PC-9 (cell line): ENCODE measurements at regions not wholly inside any gene's neighbourhood (a gene's known extent, or its start where the extent isn't known, plus 50 kb on each side); places are given as distances from the start of the nearest gene placed in this dataset.

Experiments
- BruUV-seq: library from RNA; stranded (reverse); fragments of 400-500 nt; replicated peaks from 2 replicates; lab custom pipeline; 2021; lab: Mats Ljungman, UMichigan
- CTCF ChIA-PET: fragments of 300-600 bp; sonication (Branson Sonifier 250); formaldehyde crosslinking; loops from one replicate; lab custom pipeline; 2022; ENCODE audit warnings: antibody characterized with exemption; lab: Charles Lee
- POLR2A ChIA-PET: fragments of 300-600 bp; sonication (Branson Sonifier 250); formaldehyde crosslinking; loops from one replicate; lab custom pipeline; 2022; ENCODE audit warnings: antibody characterized with exemption; ENCODE audit not compliant: unreplicated experiment; lab: Charles Lee
- DNase-seq, 2 experiments: peaks; one replicate each; pipeline versions ENCODE4 v3.0.0 to v3.0.0-alpha.2; 2015 to 2022; ENCODE audit warnings: mixed read lengths in 1 of 2
- H2AFZ ChIP-seq: fragments of 200-600 bp; sonication (generic); 2 replicates; pipeline ENCODE4 v1.8.1; 2017; ENCODE audit warnings: antibody characterized with exemption
- H3F3A ChIP-seq: fragments of 200-600 bp; sonication (generic); 2 replicates; pipeline ENCODE4 v1.8.1; 2017; ENCODE audit warnings: antibody characterized with exemption, mild to moderate bottlenecking, low read depth; ENCODE audit not compliant: insufficient read depth
- H3K27ac ChIP-seq: fragments of 200-600 bp; sonication (generic); 2 replicates; pipeline ENCODE4 v1.6.1; 2016; ENCODE audit warnings: mixed run types
- H3K27me3 ChIP-seq: fragments of 200-600 bp; sonication (generic); 2 replicates; pipeline ENCODE4 v1.6.1; 2016; ENCODE audit warnings: low read depth, mixed run types; ENCODE audit not compliant: insufficient read depth
- H3K36me3 ChIP-seq: fragments of 200-600 bp; sonication (generic); 2 replicates; pipeline ENCODE4 v1.6.1; 2016; ENCODE audit warnings: low read depth, mixed run types
- H3K4me1 ChIP-seq: fragments of 200-600 bp; sonication (generic); replicated peaks from 2 replicates; pipeline ENCODE4 v1.6.1; 2016; ENCODE audit warnings: mixed run types; ENCODE audit not compliant: insufficient read depth
- H3K4me2 ChIP-seq: fragments of 200-600 bp; sonication (generic); 2 replicates; pipeline ENCODE4 v1.6.1; 2017; ENCODE audit warnings: mixed run types
- H3K4me3 ChIP-seq: fragments of 200-600 bp; sonication (generic); 2 replicates; pipeline ENCODE4 v1.6.1; 2016; ENCODE audit warnings: mixed run types
- H3K79me2 ChIP-seq: fragments of 200-600 bp; sonication (generic); 2 replicates; pipeline ENCODE4 v1.6.1; 2017; ENCODE audit warnings: low read depth, mixed run types
- H3K9me2 ChIP-seq: fragments of 200-600 bp; sonication (generic); 2 replicates; pipeline ENCODE4 v1.8.1; 2017; ENCODE audit warnings: mild to moderate bottlenecking; ENCODE audit not compliant: insufficient read depth
- H3K9me3 ChIP-seq: fragments of 200-600 bp; sonication (generic); 2 replicates; pipeline ENCODE4 v1.8.1; 2016; ENCODE audit warnings: low read depth; ENCODE audit not compliant: insufficient read depth
- H4K20me1 ChIP-seq: fragments of 200-600 bp; sonication (generic); 2 replicates; pipeline ENCODE4 v1.8.1; 2017; ENCODE audit not compliant: insufficient read depth
- EZH2 ChIP-seq: fragments of 200-600 bp; sonication (generic); IDR thresholded peaks from 2 replicates; pipeline ENCODE4 v1.8.0; 2017; ENCODE audit warnings: antibody characterized with exemption, low read depth
- intact Hi-C: fragments of 100-400 bp; cut with micrococcal nuclease; formaldehyde crosslinking; loops from one replicate; pipeline ENCODE4 v1.10.0; 2022; ENCODE audit not compliant: unreplicated experiment
- TF ChIP-seq, protein P1 (sequence below): fragments of 200-600 bp; sonication (generic); conservative IDR thresholded peaks from 2 replicates; pipeline ENCODE4 v1.6.1; 2017; ENCODE audit warnings: mixed run types, antibody characterized with exemption, mild to moderate bottlenecking, moderate library complexity

DNA sequence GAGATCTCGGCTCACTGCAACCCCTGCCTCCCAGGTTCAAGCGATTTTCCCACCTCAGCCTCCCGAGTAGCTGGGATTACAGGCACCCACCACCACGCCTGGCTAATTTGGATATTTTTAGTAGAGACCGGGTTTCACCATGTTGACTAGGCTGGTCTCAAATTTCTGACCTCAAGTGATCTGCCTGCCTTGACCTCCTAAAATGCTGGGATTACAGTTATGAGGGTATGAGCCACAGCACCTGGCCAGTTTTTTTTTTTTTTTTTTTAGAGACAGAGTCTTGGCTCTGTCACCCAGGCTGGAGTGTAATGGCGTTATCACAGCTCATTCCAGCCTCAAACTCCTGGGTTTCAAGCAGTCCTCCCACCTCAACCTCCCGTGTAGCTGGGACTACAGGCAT lies 54.9 kb upstream of the PRR5 start:
- no peak overlapping the region for H3K27ac ChIP-seq
- H3K9me2 ChIP-seq: no peaks in the 10 kb centered on the region
- no peaks in the 10 kb centered on the region for H4K20me1 ChIP-seq
- intact Hi-C loops: no loop called here
- H2AFZ ChIP-seq: no peak overlapping the region
- H3K36me3 ChIP-seq: no peaks in the 10 kb centered on the region
- no peak for TF ChIP-seq EZH2
- TF ChIP-seq, protein P1, sequence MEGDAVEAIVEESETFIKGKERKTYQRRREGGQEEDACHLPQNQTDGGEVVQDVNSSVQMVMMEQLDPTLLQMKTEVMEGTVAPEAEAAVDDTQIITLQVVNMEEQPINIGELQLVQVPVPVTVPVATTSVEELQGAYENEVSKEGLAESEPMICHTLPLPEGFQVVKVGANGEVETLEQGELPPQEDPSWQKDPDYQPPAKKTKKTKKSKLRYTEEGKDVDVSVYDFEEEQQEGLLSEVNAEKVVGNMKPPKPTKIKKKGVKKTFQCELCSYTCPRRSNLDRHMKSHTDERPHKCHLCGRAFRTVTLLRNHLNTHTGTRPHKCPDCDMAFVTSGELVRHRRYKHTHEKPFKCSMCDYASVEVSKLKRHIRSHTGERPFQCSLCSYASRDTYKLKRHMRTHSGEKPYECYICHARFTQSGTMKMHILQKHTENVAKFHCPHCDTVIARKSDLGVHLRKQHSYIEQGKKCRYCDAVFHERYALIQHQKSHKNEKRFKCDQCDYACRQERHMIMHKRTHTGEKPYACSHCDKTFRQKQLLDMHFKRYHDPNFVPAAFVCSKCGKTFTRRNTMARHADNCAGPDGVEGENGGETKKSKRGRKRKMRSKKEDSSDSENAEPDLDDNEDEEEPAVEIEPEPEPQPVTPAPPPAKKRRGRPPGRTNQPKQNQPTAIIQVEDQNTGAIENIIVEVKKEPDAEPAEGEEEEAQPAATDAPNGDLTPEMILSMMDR: no peak
- BruUV-seq: no TSS peak
- DNase-seq: no peak
- H3K27me3 ChIP-seq: peaks cover 71% of the 10 kb centered on the region
- H3F3A ChIP-seq: 0 out of 2 replicates have a peak, but pooled peaks cover 6% of the 10 kb centered on the region
- H3K4me1 ChIP-seq: no peaks in the 10 kb centered on the region
- H3K4me3 ChIP-seq: no peak overlapping the region
- CTCF ChIA-PET: interaction anchor here (0.7 kb wide), 1 partner anchor 655 kb away, joined by 11 read pairs; no protein-coding TSS in a partner anchor
- no peaks in the 10 kb centered on the region for H3K9me3 ChIP-seq
- no peaks in the 10 kb centered on the region for H3K79me2 ChIP-seq
- H3K4me2 ChIP-seq: no peak overlapping the region
- POLR2A ChIA-PET: interaction anchor here (0.7 kb wide), 1 partner anchor 497 kb away, joined by 24 read pairs; no protein-coding TSS in a partner anchor

DNA sequence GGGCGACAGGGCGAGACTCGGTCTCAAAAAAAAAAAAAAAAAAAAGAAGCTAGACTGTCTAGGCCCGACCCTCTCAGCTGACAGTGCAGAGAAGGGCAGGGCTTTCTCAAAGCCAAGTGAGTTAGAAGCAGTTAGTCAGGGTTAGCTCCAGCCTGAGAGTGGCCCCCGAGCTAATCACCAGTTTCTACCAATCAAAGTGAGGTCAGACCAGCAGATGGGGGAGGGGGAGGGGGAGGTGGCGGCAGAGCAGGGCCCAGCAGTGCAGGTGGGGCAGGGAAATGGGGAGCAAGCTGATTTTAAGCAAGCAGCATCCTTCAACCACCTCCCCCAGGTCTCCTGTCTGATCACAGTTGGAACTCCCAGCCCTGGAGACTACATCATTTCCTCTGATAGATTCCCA lies 55.3 kb upstream of the PRR5 start:
- BruUV-seq: no TSS peak
- H3K27me3 ChIP-seq: peaks cover 66% of the 10 kb centered on the region
- intact Hi-C loops: no loop called here
- no peak overlapping the region for H3K27ac ChIP-seq
- H3K79me2 ChIP-seq: no peaks in the 10 kb centered on the region
- TF ChIP-seq, protein P1: no peak
- TF ChIP-seq EZH2: no peak
- H3K36me3 ChIP-seq: no peaks in the 10 kb centered on the region
- H2AFZ ChIP-seq: no peak overlapping the region
- H3K4me2 ChIP-seq: no peak overlapping the region
- no peak for DNase-seq
- no peaks in the 10 kb centered on the region for H3K9me2 ChIP-seq
- H3K4me3 ChIP-seq: no peak overlapping the region
- ChIA-PET CTCF (interaction anchor here (0.7 kb wide), 1 partner anchor 654 kb away, joined by 11 read pairs; no protein-coding TSS in a partner anchor), POLR2A (interaction anchor here (0.7 kb wide), 1 partner anchor 497 kb away, joined by 24 read pairs; no protein-coding TSS in a partner anchor)
- H3F3A ChIP-seq: 0 out of 2 replicates have a peak, but pooled peaks cover 6% of the 10 kb centered on the region
- H4K20me1 ChIP-seq: no peaks in the 10 kb centered on the region
- no peaks in the 10 kb centered on the region for H3K4me1 ChIP-seq
- H3K9me3 ChIP-seq: no peaks in the 10 kb centered on the region

DNA sequence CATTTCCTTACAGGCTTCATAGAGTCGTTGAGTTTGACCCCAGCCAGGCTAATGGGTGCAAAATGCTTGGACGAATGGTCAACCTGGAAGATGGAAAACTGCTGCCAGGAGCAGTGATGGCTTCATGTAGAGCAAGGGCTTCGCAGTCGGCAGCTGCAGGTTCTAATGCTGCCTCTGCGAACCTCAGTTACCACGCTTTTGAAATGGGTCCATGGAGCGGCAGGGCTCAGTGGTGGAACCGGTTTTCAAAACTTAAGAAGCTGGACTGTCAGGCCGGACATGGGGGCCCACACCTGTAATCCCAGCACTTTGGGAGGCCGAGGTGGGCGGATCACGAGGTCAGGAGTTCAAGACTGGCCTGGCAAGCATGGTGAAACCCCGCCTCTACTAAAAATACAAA lies 55.9 kb upstream of the PRR5 start:
- CTCF ChIA-PET: no interaction called here
- H2AFZ ChIP-seq: no peak overlapping the region
- H4K20me1 ChIP-seq: no peaks in the 10 kb centered on the region
- no peaks in the 10 kb centered on the region for H3K79me2 ChIP-seq
- DNase-seq: no peak
- H3K27me3 ChIP-seq: peaks cover 62% of the 10 kb centered on the region
- BruUV-seq: no TSS peak
- H3K27ac ChIP-seq: no peak overlapping the region
- POLR2A ChIA-PET: no interaction called here
- no peaks in the 10 kb centered on the region for H3K9me3 ChIP-seq
- no peaks in the 10 kb centered on the region for H3K9me2 ChIP-seq
- intact Hi-C loops: no loop called here
- no peak overlapping the region for H3K4me3 ChIP-seq
- TF ChIP-seq, protein P1: no peak
- TF ChIP-seq EZH2: no peak
- no peak overlapping the region for H3K4me2 ChIP-seq
- no peaks in the 10 kb centered on the region for H3K36me3 ChIP-seq
- H3F3A ChIP-seq: 0 out of 2 replicates have a peak, but pooled peaks cover 6% of the 10 kb centered on the region
- no peaks in the 10 kb centered on the region for H3K4me1 ChIP-seq
